ENCODE measurements at regions not wholly inside any gene's neighbourhood (a gene's known extent, or its start where the extent isn't known, plus 50 kb on each side); places are given as distances from the start of the nearest gene placed in this dataset.

DNA sequence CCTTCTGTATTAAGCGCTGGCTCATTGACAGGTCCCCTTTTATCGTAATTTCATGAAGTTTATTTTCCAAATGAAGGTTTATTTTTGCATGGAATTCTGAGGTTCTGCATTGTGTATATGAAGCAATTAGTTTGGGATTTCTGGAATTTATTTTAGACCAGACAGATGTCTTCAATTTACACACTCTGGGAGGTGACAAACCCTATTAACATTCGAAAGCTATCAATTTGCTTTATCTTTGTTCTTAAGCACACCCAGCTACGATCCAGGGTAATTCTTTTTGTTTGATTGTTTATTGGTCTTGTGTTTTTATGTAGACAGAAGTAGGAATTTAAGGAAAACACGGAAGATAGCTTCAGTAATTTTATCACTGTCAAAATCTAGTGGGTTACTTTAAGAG, 264.6 kb downstream of the HS3ST3A1 start:
- no peak overlapping the region for H3K27ac ChIP-seq
- WGBS, 4 donors: 64 to 67% (median 65%) methylated on average over 5 of the region's 5 CpGs
- TF ChIP-seq, protein P1, sequence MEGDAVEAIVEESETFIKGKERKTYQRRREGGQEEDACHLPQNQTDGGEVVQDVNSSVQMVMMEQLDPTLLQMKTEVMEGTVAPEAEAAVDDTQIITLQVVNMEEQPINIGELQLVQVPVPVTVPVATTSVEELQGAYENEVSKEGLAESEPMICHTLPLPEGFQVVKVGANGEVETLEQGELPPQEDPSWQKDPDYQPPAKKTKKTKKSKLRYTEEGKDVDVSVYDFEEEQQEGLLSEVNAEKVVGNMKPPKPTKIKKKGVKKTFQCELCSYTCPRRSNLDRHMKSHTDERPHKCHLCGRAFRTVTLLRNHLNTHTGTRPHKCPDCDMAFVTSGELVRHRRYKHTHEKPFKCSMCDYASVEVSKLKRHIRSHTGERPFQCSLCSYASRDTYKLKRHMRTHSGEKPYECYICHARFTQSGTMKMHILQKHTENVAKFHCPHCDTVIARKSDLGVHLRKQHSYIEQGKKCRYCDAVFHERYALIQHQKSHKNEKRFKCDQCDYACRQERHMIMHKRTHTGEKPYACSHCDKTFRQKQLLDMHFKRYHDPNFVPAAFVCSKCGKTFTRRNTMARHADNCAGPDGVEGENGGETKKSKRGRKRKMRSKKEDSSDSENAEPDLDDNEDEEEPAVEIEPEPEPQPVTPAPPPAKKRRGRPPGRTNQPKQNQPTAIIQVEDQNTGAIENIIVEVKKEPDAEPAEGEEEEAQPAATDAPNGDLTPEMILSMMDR (IDR thresholded peaks at IDR 0.05): no peak
- no peak for TF ChIP-seq POLR2A (IDR thresholded peaks at IDR 0.05)
- no peak overlapping the region for H3K4me3 ChIP-seq
- no peak for DNase-seq
- H3K9me3 ChIP-seq (replicated peaks in 1 of 3): no peaks in the 10 kb centered on the region
- intact Hi-C loops (cut with DNase I): loop anchor here in 1 of 2 donors (5.0 to 10.0 kb wide), 2 partner anchors 248 to 960 kb away; no protein-coding TSS in a partner anchor
- H3K36me3 ChIP-seq (replicated peaks in 1 of 2): no peaks in the 10 kb centered on the region
- no peaks in the 10 kb centered on the region for H3K27me3 ChIP-seq
- H3K4me1 ChIP-seq (replicated peaks in 1 of 2): no peaks in the 10 kb centered on the region

DNA sequence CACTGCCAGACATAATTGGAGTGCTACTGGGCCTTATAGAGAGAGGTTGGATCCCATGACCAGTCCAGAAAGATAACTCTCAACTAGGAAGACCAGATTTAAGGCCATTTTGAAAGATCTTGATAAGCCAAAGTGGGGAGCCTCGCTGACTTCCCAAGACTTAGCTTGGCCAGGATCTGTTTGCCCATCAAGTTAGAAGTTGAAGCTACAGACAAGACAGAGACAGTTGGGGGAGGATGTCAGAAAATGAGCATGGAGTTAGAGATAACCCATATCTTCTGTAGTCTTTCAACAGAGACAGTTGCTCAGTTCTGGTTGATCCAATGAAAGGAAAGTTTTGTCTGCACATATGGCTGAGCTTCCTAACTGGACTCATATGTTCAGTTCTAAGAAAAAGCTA, 267.4 kb downstream of the HS3ST3A1 start:
- H3K27ac ChIP-seq: no peak overlapping the region
- intact Hi-C loops (cut with DNase I): loop anchor here in 1 of 2 donors (10.0 kb wide), 1 partner anchor 250 kb away; no protein-coding TSS in a partner anchor
- H3K9me3 ChIP-seq (replicated peaks in 1 of 3): no peaks in the 10 kb centered on the region
- no peaks in the 10 kb centered on the region for H3K4me1 ChIP-seq (replicated peaks in 1 of 2)
- WGBS, 4 donors: 90 to 95% (median 94%) methylated on average over 1 of the region's 1 CpG
- no peaks in the 10 kb centered on the region for H3K36me3 ChIP-seq (replicated peaks in 1 of 2)
- no peak for TF ChIP-seq POLR2A (IDR thresholded peaks at IDR 0.05)
- TF ChIP-seq, protein P1 (IDR thresholded peaks at IDR 0.05): no peak
- no peak overlapping the region for H3K4me3 ChIP-seq
- H3K27me3 ChIP-seq: peaks cover 5% of the 10 kb centered on the region
- no peak for DNase-seq

DNA sequence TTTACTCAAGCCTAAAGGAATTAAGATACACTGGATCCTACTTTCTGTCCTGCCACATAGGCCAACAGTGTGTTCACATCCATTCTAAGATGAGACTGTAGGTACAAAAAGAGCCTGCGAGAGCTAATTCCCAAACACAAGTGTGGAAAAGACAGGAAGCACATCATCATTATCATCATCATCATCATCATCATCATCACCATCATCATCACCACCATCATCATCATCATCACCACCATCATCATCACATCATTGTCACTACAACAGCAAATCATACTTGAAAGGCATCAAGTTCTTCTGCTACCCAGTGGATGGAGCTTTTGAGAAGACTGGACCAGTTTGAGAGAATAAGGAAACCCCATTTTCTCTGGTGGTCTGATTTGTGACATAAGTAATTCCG, 268.1 kb downstream of the HS3ST3A1 start:
- Histone ChIP-seq H3K9me3 (replicated peaks in 1 of 3) (no peaks in the 10 kb centered on the region), H3K36me3 (replicated peaks in 1 of 2) (no peaks in the 10 kb centered on the region), H3K4me3 (no peak overlapping the region), H3K27me3 (peaks cover 5% of the 10 kb centered on the region), H3K27ac (no peak overlapping the region), H3K4me1 (replicated peaks in 1 of 2) (no peaks in the 10 kb centered on the region)
- WGBS, 4 donors: 86 to 93% (median 89%) methylated on average over 2 of the region's 2 CpGs
- TF ChIP-seq POLR2A (IDR thresholded peaks at IDR 0.05): no peak
- TF ChIP-seq, protein P1 (IDR thresholded peaks at IDR 0.05): no peak
- DNase-seq: no peak
- intact Hi-C loops (cut with DNase I): loop anchor here in 1 of 2 donors (10.0 kb wide), 1 partner anchor 251 kb away; no protein-coding TSS in a partner anchor

DNA sequence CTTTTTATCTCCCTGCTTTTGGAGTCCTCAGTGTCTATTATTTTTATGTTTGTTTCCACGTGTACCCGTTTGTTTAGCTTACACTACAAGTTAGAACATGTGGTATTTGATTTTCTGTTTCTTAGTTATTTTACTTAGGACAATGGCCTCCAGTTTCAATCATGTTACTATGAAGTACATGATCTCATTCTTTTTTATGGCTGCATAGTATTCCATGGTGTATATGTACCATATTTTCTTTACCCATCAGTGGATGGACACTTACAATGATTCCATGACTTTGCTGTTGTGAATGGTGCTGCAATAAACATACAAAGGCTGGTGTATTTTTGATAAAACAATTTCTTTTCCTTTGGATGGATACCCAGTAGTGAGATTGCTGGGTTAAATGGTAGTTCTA, 269.5 kb downstream of the HS3ST3A1 start:
- Histone ChIP-seq H3K4me1 (replicated peaks in 1 of 2) (no peaks in the 10 kb centered on the region), H3K27me3 (peaks cover 5% of the 10 kb centered on the region), H3K36me3 (replicated peaks in 1 of 2) (no peaks in the 10 kb centered on the region), H3K9me3 (replicated peaks in 1 of 3) (no peaks in the 10 kb centered on the region), H3K27ac (no peak overlapping the region), H3K4me3 (no peak overlapping the region)
- intact Hi-C loops (cut with DNase I): loop anchor here in 1 of 2 donors (10.0 kb wide), 1 partner anchor 253 kb away; no protein-coding TSS in a partner anchor
- 84 to 99% (median 95%) methylated on average over 2 of the region's 2 CpGs for WGBS, 4 donors
- no peak for DNase-seq
- TF ChIP-seq, protein P1 (IDR thresholded peaks at IDR 0.05): no peak
- TF ChIP-seq POLR2A (IDR thresholded peaks at IDR 0.05): no peak
